ENCODE measurements at regions not wholly inside any gene's neighbourhood (a gene's known extent, or its start where the extent isn't known, plus 50 kb on each side); places are given as distances from the start of the nearest gene placed in this dataset.

DNA sequence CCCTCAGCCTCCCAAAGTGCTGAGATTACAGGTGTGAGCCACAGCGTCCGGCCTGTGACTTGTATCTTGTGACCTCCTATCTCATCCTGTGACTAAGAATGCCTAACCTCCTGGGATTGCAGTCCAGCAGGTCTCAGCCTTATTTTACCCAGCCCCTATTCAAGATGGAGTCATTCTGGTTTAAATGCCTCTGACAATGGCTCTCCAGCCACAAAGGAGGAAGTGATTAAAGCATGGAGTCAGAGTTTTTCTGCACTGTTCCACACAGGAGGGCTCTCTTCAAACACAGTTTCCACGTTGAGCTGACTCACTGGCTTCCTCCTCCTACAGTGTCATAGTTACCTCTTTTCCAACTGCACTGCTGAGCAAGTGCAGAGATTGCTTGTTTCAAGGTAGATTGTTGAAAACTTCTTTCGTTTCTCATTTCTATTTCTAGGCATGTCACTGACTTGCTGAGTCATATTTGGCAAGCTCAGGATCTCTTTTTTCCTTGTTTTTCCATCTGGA lies 383.8 kb downstream of the PCNX1 start:
- no peak for DNase-seq

GRCh38 chr14:71296184-71296583 lies 388.9 kb downstream of the PCNX1 start:
- DNase-seq = no peak

GRCh38 chr14:71300566-71301330 lies 393.5 kb downstream of the PCNX1 start:
- no peak for DNase-seq

DNA sequence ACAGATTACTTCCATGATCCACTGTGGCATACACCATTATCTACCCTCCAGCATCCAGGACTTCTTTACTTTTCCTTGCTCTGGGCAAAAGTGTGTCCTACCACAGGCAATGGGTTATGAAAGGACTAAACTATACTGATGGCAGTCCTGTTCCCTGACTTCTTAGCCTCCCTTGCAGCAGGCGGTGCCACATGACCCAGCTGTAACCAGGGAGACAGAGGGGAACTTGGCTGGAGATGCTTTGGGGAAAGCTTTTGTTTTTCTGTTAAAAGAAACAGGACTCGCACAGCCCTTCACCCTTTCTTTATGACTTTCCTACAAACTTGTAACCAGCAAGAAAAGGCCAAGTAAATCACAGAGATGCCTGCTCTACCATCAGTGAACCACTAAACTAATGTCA lies 394.4 kb downstream of the PCNX1 start:
- no peak for DNase-seq

DNA sequence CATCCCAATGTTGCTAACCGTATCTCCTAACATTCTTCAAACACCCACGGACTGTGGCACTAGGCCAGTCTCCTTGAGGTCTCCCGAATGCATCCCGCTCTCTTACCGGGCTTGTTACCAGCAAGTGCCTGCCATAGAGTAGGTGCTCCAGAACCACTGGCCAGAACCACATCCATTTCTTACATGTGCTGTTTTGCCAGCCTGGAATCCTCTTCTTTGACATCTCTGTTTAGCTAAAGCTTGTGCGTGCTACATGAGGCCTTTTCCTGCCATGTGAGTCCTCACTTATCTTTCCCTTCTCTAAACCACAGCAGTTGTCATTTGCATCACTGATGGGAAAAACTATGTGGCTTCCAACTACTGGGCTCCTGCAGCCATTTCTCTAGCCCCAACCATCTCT lies 397.4 kb downstream of the PCNX1 start:
- DNase-seq = no peak

- no peak for DNase-seq
Observed at GRCh38 chr14:71308671-71309070, 401.4 kb downstream of the PCNX1 start.

- DNase-seq = no peak
Observed at GRCh38 chr14:71309756-71310155, 402.5 kb downstream of the PCNX1 start.

GRCh38 chr14:71311061-71311460 lies 403.8 kb downstream of the PCNX1 start:
- no peak for DNase-seq

GRCh38 chr14:71314717-71315116 lies 407.5 kb downstream of the PCNX1 start:
- no peak for DNase-seq

- DNase-seq = no peak
Observed at GRCh38 chr14:71317385-71318096, 410.3 kb downstream of the PCNX1 start.

DNA sequence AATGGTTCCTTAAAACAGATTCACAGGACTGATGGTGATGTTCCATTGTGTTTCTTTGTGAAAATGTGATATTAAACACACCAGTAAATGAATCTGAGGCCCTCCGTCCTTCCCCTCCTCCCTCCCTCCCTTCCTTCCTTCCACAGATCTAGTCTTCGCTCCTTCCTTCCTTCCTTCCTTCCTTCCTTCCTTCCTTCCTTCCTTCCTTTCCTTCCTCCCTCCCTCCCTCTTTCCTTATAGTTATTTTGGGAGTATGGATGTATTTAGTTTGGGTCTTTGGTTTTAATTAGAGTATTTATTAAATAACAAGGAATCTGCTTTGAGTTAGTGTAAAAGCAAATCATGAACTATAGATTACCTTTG lies 410.8 kb downstream of the PCNX1 start:
- DNase-seq = no peak

DNA sequence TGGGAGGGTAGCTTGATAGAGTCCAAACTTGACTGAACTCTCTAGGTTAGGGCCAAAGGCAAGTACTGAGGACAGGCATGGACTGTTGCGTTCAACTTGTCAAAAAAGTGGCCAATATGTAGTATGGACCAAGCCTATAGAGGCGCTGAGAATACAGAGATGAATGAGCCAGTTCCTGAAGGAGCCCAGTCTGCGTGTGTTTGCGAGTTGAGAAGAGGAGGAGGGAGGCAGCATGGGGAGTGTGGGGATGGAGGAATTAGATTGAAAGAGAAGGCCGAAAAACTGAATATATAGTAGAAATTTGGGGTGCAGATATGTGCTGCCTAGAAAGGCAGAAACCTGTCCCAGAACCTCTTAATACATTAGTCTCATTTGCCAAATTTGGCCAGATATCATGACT lies 412.4 kb downstream of the PCNX1 start:
- peak; percentile 46 for DNase-seq

DNA sequence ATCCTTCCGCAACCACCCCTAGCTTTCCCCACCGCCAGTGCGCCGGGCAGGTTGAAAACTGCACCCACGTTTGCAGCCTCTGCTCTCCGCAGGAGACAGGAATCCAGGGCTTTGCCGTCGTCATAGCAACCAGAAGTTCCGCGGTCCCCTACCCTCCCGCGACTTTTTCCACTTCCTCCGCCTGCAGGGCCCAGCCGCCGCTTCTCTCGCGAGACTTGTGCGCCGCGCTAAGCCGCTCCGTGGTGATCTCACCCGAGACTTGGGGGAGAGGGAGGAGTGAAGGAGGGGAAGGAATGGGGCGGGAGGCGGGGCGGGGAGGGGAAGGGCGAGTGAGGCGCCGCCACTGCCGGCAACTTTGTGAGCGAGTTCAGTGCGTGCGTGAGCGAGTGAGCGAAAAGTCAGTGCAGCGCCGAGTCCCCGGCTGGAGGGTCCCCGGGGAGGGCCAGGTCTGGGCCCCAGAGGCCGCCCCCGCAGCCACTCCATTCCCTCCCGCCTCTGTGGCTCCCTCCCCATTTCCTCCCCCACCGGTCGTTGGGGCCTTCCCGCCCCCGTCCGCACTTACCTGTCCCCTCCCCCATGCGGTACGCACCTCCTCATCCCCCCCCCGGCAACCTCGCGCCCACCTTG lies 413.0 kb downstream of the PCNX1 start, which contains the start of gene SIPA1L1:
Gene SIPA1L1, plus strand, starts transcription at position 370 of the 627 bp plus-strand sequence.
- DNase-seq = peak; percentile 99

DNA sequence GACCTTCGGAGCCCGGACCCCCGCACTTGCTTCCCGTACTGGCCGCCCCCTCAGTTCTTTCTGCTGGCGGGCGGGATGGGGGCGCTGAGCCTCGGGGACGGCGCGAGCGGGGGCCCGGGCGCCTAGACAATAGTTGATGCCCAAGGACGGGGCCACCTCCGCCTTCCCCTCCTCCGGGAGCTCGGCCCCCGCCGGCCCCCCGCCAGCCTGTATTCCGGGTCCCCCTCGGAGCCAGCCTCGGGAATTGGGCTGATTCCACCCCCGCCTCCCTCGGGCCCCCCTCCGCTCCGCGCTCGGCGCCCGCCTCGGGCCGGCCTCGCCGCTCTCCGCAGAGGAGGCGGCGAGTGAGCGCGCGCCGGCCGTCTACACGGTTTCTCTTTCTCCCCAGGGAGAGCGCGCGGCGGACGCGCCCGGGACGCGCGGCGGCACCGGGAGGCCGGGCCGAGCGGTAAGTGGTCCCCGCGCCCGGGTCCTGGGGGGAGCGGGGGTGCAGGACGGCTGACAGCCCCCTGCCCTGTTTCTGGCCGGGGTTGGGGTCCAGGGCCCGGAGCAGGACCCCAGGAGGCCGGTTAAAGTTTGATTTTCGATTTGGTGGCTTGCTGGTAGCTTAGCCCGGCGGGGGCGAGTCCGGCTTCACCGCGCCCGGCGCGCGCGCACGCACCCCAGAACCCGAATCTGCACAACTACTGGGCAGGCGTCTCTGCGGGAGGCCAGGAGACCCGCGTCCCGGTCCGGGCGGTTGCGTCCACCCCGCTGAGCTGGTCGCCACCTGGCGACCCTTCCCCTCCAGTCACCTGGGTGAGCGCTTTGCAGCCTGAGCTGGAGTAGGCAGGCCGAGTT lies 413.7 kb downstream of the PCNX1 start:
- DNase-seq = peak; percentile 68

- DNase-seq = peak; percentile 40
Observed at GRCh38 chr14:71321574-71322315, 414.5 kb downstream of the PCNX1 start.

GRCh38 chr14:71322655-71323250 lies 415.5 kb downstream of the PCNX1 start:
- DNase-seq = peak; percentile 43

DNA sequence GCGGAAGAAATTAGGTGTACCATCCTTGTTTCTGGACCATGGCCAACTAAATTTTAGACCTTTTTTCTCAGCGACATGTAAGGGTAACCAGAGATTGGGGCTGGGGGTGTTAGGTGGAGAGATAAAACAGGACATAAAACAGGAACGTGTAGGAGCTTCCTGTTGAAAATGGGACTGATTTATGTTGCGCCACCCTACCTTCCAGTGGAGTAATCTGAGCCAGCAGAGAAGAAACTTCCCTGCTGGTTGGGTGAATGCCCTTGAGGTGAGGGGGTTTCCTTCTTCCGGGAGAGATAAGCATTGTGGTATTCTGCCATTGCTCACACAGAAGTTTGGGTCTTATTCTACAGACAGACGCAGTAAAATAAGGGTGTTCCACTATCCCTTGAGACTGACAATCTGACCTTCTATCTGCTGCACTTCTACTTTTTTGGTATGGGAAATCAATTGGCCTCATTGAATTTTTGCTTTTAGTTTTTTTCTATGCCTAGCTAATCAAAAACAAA lies 417.6 kb downstream of the PCNX1 start:
- DNase-seq = no peak

GRCh38 chr14:71327691-71328090 lies 420.4 kb downstream of the PCNX1 start:
- DNase-seq = no peak

DNA sequence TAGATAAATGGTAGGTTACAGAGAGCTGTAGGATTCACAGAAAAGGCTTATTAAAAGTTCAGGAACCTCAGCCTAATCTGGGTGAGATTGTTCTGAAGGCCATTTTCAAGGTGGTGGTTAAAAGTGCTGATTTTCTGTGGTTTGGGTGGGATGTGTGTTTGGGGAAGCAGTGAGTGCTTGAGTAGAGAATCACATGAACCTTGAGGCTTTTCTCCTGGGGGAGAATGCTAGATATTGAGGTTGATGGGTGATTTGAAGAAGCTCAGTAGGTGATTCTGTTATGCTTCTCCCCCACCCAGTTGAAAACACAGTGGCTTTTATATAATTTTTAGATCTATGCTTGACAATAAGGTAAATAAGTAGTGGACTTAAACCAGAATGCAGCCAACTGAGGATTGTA lies 420.9 kb downstream of the PCNX1 start:
- no peak for DNase-seq

DNA sequence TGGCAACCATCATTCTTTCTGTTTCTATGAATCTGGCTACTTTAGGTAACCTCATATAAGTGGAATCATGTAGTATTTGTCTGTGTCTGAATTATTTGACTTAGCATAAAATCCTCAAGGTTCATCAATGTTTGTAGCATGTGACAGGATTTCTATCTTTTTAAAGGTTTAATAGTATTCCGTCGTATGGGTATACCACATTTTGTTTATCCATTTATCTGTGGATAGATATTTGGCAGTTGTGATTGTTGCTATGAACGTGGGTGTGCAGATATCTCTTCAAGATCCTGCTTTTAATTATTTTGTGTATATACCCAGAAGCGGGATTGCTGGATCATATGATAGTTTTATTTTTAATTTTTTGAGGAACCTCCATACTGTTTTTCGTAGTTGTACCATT lies 421.7 kb downstream of the PCNX1 start:
- DNase-seq = no peak

- no peak for DNase-seq
Observed at GRCh38 chr14:71331403-71331802, 424.1 kb downstream of the PCNX1 start.

All from left hindlimb (tissue), 1 donor.